Stomach (tissue), 8 donors: ENCODE measurements at regions not wholly inside any gene's neighbourhood (a gene's known extent, or its start where the extent isn't known, plus 50 kb on each side); places are given as distances from the start of the nearest gene placed in this dataset.

ENCODE experiments used
- DNase-seq, 2 donors: peaks; one replicate each; pipeline versions ENCODE4 v3.0.0 to v3.0.0-alpha.2; 2013 to 2019
- H3K27ac ChIP-seq, 5 donors: fragments of 200-600 bp in 4 of 5; sonication (generic) in 4 of 5; one replicate each; pipeline ENCODE4 v1.5.1; 2013 to 2019; ENCODE audit warnings: mild to moderate bottlenecking in 1 of 5, moderate library complexity in 1 of 5
- H3K27me3 ChIP-seq, 3 donors: fragments of 200-600 bp; sonication (generic); one replicate each; pipeline ENCODE4 v1.5.1; 2017 to 2019; ENCODE audit warnings: mixed run types in 1 of 3
- H3K36me3 ChIP-seq, 4 donors: fragments of 200-600 bp; sonication (generic); 1 replicate in 3 of 4; 2 replicates in 1 of 4; pipeline ENCODE4 v1.5.1; 2016 to 2019
- H3K4me1 ChIP-seq, 4 donors: fragments of 200-600 bp; sonication (generic); one replicate each; pipeline ENCODE4 v1.5.1; 2016 to 2019
- H3K4me3 ChIP-seq, 4 donors: fragments of 200-600 bp; sonication (generic) in 3 of 4; one replicate each; pipeline ENCODE4 v1.5.1; 2016 to 2019; ENCODE audit warnings: mild to moderate bottlenecking in 1 of 4
- H3K9me3 ChIP-seq, 4 donors: fragments of 200-600 bp; sonication (generic); one replicate each; pipeline ENCODE4 v1.5.1; 2016 to 2019
- CTCF ChIP-seq, 7 experiments: fragments of 450-650 bp in 4 of 7; fragments of 200-600 bp in 3 of 7; sonication (generic) in 3 of 7; IDR thresholded peaks; one replicate each; pipeline ENCODE4 v1.5.1; 2016 to 2019; ENCODE audit warnings: antibody characterized with exemption in 7 of 7, control low read depth in 2 of 7, mild to moderate bottlenecking in 1 of 7
- EP300 ChIP-seq: sonication (generic); formaldehyde crosslinking; IDR thresholded peaks from one replicate; pipeline ENCODE4 v1.6.1; 2017; ENCODE audit warnings: antibody characterized with exemption
- POLR2A ChIP-seq, 4 donors: fragments of 450-650 bp; IDR thresholded peaks; one replicate each; pipeline ENCODE4 v1.6.1; 2016; ENCODE audit warnings: antibody characterized with exemption in 4 of 4, control low read depth in 2 of 4, mild to moderate bottlenecking in 1 of 4, moderate library complexity in 1 of 4
- POLR2AphosphoS5 ChIP-seq, 3 donors: sonication (generic); formaldehyde crosslinking; IDR thresholded peaks; one replicate each; pipeline ENCODE4 v1.6.1; 2016; ENCODE audit warnings: antibody characterized with exemption in 3 of 3
- WGBS, 5 donors: extraction: QIAGEN DNeasy Blood & Tissue Kit in 3 of 5; methylation state at CpG; one replicate each; pipeline versions ENCODE4 v1.1.5 to v1.1.7; 2013 to 2018; 5-methylcytosine and 5-hydroxymethylcytosine counted together
- intact Hi-C: fragments of 100-400 bp; cut with DNase I; formaldehyde crosslinking; loops from one replicate; pipeline ENCODE4 v1.15.1; 2023; ENCODE audit warnings: low total_unique reads
- donor health status: healthy with polysubstance abuse.
- donor health status: Bipolar disorder and iron deficiency.
- donor health status: healthy.

- WGBS, 5 donors, result 74 to 85% (median 77%) methylated on average over 7 to 8 of the region's 8 CpGs
- intact Hi-C loops, result no loop called here
- Histone ChIP-seq H3K27me3 (peaks cover 0 to 5% (median 0%) of the 10 kb centered on the region in 3 donors), H3K4me3 (no peak overlapping the region), H3K36me3 (no peaks in the 10 kb centered on the region), H3K9me3 (peaks cover 20 to 30% (median 27%) of the 10 kb centered on the region in 4 donors), H3K4me1 (no peaks in the 10 kb centered on the region), H3K27ac (no peak overlapping the region)
- TF ChIP-seq POLR2A (IDR thresholded peaks at IDR 0.05) (no peak), EP300 (no peak), POLR2AphosphoS5 (IDR thresholded peaks at IDR 0.05) (no peak), CTCF (IDR thresholded peaks at IDR 0.05) (no peak)
- peak in 1 of 2 donors; percentile 21 for DNase-seq
These were observed 245.8 kb downstream of the MATN1 start for GRCh38 chr1:30477588-30477987.

DNA sequence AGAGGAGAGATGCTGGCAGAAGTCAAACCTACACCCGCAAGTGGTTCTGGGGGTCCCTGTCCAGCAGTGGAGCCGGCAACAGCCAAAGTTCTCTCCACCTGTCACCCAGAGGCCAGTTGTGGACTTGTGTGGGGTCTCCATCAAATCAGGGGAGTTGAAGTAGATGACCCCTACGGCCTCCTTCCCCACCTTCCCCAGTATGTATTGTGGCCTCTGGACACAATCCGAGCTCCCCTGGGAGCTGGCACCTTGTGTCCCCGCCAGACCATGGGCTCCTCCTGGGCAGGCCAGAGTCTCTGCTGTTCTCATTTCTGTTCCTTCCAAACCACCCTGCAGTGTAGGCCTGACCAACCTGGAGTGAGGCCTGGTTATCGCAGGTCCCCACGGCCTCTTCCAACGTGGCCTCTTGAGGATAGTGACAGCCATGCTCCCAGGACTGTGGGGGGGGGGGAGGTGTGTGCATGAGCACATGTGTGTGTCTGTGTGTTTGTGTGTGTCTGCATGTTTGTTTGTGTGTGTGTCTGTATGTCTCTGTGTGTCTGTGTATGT lies 246.4 kb downstream of the MATN1 start:
- WGBS, 5 donors, result 84 to 92% (median 86%) methylated on average over 8 of the region's 8 CpGs
- DNase-seq, result peak in 1 of 2 donors; percentile 18
- Histone ChIP-seq H3K4me3 (no peak overlapping the region), H3K9me3 (peaks cover 14 to 24% (median 21%) of the 10 kb centered on the region in 4 donors), H3K27ac (no peak overlapping the region), H3K4me1 (no peaks in the 10 kb centered on the region), H3K36me3 (no peaks in the 10 kb centered on the region), H3K27me3 (peaks cover 0 to 5% (median 0%) of the 10 kb centered on the region in 3 donors)
- TF ChIP-seq POLR2AphosphoS5 (IDR thresholded peaks at IDR 0.05) (no peak), EP300 (no peak), CTCF (IDR thresholded peaks at IDR 0.05) (no peak), POLR2A (IDR thresholded peaks at IDR 0.05) (no peak)
- intact Hi-C loops, result no loop called here

DNA sequence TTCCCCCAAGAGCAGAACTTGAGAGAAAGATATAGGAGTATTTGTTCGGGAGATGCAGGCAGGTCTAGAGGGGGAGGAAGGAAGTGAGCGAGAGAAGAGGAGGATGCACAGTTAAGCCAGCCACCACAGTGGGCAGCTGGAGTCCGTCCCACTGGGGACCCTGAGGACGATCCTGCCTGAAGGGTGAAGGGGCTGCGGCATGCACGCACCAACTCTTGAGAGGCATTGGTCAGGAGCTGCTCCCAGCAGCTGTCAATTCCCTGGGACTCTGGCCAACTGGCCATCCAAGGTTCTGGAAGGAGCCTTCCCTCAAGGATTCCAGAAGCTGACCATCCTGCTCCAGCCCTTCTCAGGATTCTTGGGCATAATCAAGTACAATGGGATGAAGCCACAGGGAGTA lies 246.9 kb downstream of the MATN1 start:
- Histone ChIP-seq H3K9me3 (peaks cover 11 to 18% (median 16%) of the 10 kb centered on the region in 4 donors), H3K27me3 (peaks cover 0 to 5% (median 0%) of the 10 kb centered on the region in 3 donors), H3K27ac (no peak overlapping the region), H3K4me1 (no peaks in the 10 kb centered on the region), H3K4me3 (no peak overlapping the region), H3K36me3 (no peaks in the 10 kb centered on the region)
- peak in 1 of 2 donors; percentile 16 for DNase-seq
- 46 to 66% (median 55%) methylated on average over 6 of the region's 6 CpGs for WGBS, 5 donors
- no peak for TF ChIP-seq POLR2AphosphoS5 (IDR thresholded peaks at IDR 0.05)
- no peak for TF ChIP-seq EP300
- no peak for TF ChIP-seq CTCF (IDR thresholded peaks at IDR 0.05)
- intact Hi-C loops, result no loop called here

GRCh38 chr1:30475966-30476365 lies 247.4 kb downstream of the MATN1 start:
- H3K36me3 ChIP-seq, result no peaks in the 10 kb centered on the region
- peaks cover 5 to 13% (median 11%) of the 10 kb centered on the region in 4 donors for H3K9me3 ChIP-seq
- H3K27ac ChIP-seq, result no peak overlapping the region
- WGBS, 5 donors, result 53 to 69% (median 63%) methylated on average over 6 of the region's 6 CpGs
- intact Hi-C loops, result no loop called here
- DNase-seq, result no peak
- no peak overlapping the region for H3K4me3 ChIP-seq
- TF ChIP-seq CTCF (IDR thresholded peaks at IDR 0.05) (no peak), POLR2A (IDR thresholded peaks at IDR 0.05) (no peak), EP300 (no peak), POLR2AphosphoS5 (IDR thresholded peaks at IDR 0.05) (no peak)
- no peaks in the 10 kb centered on the region for H3K4me1 ChIP-seq
- H3K27me3 ChIP-seq, result peaks cover 0 to 5% (median 0%) of the 10 kb centered on the region in 3 donors
